Raji (cell line): ENCODE measurements at regions not wholly inside any gene's neighbourhood (a gene's known extent, or its start where the extent isn't known, plus 50 kb on each side); places are given as distances from the start of the nearest gene placed in this dataset.

Experiments
- POLR2A ChIP-seq: IDR thresholded peaks from 2 replicates; pipeline ENCODE4 v1.6.1; 2011; ENCODE audit warnings: low read depth, low read length, control low read depth; ENCODE audit not compliant: insufficient read depth

GRCh38 chr13:50156561-50157127 lies 141.4 kb downstream of the KCNRG start:
- TF ChIP-seq POLR2A, result no peak

GRCh38 chr13:50158385-50159165 lies 143.3 kb downstream of the KCNRG start:
- TF ChIP-seq POLR2A, result no peak

DNA sequence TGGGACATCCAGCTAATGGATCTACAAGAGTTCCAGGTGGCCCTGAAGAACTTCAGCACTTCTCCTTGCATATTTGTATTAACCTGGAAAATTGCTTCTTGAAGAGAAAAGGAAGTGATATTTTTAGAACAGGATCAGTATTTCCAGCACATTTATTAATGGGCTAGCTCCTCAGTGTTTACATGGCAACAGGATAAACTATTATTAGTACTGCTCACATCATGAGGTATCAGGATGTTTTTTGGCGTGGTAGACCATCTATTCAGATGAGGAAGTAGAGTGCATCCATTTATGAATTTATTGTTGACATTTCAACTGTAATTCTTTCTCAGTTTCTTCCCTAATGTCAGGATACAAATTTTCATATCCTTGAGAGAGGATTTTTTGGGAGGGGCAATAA lies 144.4 kb downstream of the KCNRG start:
- TF ChIP-seq POLR2A, result no peak

GRCh38 chr13:50161052-50161451 lies 145.8 kb downstream of the KCNRG start:
- no peak for TF ChIP-seq POLR2A

DNA sequence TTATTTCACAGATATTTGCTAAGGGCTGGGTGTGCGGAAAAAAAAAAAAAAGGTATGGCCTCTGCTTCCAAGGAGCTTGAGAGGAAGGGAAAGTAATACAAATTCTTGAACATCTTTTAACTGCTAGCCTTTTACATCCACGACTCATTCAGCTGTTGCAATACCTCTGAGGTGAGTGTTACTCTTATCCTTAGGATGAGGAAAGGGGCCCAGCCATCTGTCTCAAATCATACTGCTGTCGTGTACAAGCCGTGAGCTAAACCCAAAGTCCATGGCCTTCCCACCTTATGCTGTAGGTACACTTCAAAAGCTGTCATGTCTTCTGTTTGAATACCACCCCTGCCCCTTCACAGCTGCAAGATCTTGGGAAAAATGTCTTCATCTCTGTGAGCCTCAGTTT lies 146.8 kb downstream of the KCNRG start:
- no peak for TF ChIP-seq POLR2A

DNA sequence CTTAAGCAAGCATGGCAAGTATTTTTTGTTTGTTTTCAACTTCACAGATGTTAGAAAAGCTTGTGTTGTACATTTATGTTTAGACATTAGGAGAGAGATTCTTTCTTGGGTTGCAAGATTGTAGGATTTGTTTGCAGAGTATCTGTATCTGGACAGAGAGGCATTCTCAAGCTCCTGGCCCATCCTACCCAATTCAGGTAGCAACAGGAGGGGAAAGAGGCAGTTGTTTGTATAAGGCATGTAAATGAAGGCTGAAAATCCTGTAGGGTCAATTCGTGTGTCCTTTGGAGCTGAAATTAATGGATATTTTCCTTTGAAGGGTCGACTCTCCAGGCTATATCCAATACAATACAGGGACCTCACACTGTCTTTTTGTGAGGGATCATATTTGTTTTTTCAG lies 147.3 kb downstream of the KCNRG start:
- no peak for TF ChIP-seq POLR2A

GRCh38 chr13:50167224-50167947 lies 152.1 kb downstream of the KCNRG start:
- TF ChIP-seq POLR2A, result no peak

- TF ChIP-seq POLR2A, result no peak
Measured at GRCh38 chr13:50167967-50168366, 152.7 kb downstream of the KCNRG start.

DNA sequence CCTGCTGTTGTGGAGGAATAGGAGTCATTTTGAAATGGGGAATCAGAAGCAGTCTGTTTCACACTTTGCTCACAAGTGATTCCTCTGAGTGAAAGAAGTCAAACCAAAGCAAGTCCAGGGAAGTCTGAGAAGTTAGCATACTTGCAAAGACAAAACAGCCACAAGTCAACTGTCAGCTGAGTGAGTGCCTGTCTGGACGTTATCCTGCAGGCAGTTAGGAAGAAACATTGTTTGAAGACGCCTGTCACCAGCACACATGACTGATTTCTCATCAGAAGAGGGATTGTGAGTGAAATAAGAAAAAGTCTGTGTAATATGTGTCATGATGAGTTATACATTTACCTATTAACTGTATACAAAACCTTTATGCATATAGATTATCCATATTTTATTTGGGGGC lies 153.5 kb downstream of the KCNRG start:
- no peak for TF ChIP-seq POLR2A

DNA sequence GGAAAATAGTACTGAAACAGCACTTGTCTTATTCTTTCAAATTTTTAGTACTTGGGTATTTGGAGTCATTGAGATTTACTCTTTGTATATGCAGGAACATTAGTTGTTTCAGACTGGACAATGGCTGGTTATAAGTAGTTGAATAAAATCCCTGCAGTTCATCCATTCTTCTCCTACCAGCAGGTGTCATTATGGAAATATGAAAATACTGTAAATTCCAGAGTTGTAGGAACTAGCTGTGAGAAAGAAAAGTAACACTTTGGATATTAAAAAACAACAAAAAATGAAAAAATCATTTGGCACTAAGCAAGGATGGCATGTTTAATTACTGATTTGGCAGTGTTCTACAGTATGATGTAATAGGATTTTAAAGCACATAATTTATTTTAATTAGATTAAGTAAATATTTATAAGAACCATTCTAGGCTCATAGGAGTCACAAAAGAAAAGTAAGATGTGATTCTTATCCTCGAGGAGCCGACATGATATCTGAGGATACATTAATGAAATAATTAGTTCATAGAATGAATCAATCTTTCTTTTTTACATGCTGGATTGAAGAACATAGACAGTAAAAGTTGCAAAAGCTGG lies 155.3 kb downstream of the KCNRG start:
- no peak for TF ChIP-seq POLR2A

- no peak for TF ChIP-seq POLR2A
Measured at GRCh38 chr13:50171590-50172282, 156.5 kb downstream of the KCNRG start.

GRCh38 chr13:50174630-50175029 lies 159.4 kb downstream of the KCNRG start:
- no peak for TF ChIP-seq POLR2A

DNA sequence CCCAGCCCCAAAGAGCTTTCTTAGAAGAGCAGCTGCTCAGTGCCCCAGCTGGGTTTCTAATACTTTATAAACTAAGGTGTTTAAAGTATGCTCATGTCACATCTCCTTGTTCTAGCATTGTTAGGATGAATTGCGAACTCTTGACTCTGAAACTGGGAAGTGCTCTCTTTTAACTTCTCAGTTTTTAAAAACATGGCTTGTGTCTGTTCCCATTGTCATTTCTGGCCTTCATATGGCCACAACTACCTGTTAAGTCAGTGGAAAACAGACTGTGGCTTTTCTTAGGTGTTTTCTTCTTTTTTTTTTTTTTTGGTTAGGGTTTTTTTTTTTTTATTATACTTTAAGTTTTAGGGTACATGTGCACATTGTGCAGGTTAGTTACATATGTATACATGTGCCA lies 164.7 kb downstream of the KCNRG start:
- no peak for TF ChIP-seq POLR2A

GRCh38 chr13:50187352-50188029 lies 172.2 kb downstream of the KCNRG start:
- no peak for TF ChIP-seq POLR2A

DNA sequence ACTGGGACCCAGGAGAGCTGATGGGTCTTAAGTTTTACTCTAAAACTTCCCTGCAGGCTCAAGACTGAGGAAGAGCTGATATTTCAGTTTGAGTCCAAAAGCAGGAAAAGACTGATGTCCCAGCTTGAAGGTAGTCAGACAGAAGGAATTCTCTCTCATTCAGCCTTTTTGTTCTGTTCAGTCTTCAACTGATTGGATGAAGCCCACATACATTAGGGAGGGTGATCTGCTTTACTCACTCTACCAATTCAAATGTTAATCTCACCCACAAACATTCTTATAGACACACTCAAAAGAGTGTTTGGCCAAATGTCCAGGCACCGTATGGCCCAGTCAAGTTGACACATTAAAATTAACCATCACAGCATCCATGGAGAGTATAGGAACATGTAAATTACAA lies 173.5 kb downstream of the KCNRG start:
- no peak for TF ChIP-seq POLR2A
